Activated B cell treated with CpG ODN at 0.5 μM for 24 hours (primary cell): ENCODE measurements at regions not wholly inside any gene's neighbourhood (a gene's known extent, or its start where the extent isn't known, plus 50 kb on each side); places are given as distances from the start of the nearest gene placed in this dataset.

Source experiments
- ATAC-seq: fragments of 200-7000 bp; cut with Tn5 transposase; one replicate; pipeline ENCODE4 v1.10.0; 2021; ENCODE audit warnings: low read depth, mild to moderate bottlenecking, moderate library complexity
- CTCF ChIA-PET: fragments of 350-600 bp; sonication (Branson Sonifier 250); formaldehyde crosslinking; loops from one replicate; lab custom pipeline; 2021; ENCODE audit warnings: antibody characterized with exemption; lab: Charles Lee
- POLR2A ChIA-PET: fragments of 350-600 bp; sonication (Branson Sonifier 250); formaldehyde crosslinking; loops from one replicate; lab custom pipeline; 2021; ENCODE audit warnings: antibody characterized with exemption; lab: Charles Lee
- DNase-seq: peaks from one replicate; pipeline ENCODE4 v3.0.0; 2022
- H3K27ac Mint-ChIP-seq: one replicate; pipeline ENCODE4 v1.8.0; 2020; ENCODE audit warnings: mixed read lengths
- H3K27me3 Mint-ChIP-seq: one replicate; pipeline ENCODE4 v1.8.0; 2021; ENCODE audit warnings: mixed read lengths
- H3K36me3 Mint-ChIP-seq: one replicate; pipeline ENCODE4 v1.8.0; 2021; ENCODE audit warnings: low read depth, mixed read lengths
- H3K4me1 Mint-ChIP-seq: one replicate; pipeline ENCODE4 v1.8.0; 2021; ENCODE audit warnings: mixed read lengths
- H3K4me3 Mint-ChIP-seq: one replicate; pipeline ENCODE4 v1.8.0; 2020; ENCODE audit warnings: mild to moderate bottlenecking, mixed read lengths
- H3K9me3 Mint-ChIP-seq: one replicate; pipeline ENCODE4 v1.8.0; 2020; ENCODE audit warnings: mixed read lengths
- CTCF ChIP-seq: fragments of 200-600 bp; IDR thresholded peaks from one replicate; pipeline ENCODE4 v1.8.0; 2022; ENCODE audit warnings: antibody characterized with exemption, mild to moderate bottlenecking
- intact Hi-C: fragments of 100-400 bp; cut with micrococcal nuclease; formaldehyde crosslinking; loops from one replicate; pipeline ENCODE4 v1.15.1; 2024

- Mint-ChIP-seq H3K4me3 (no peak overlapping the region), H3K27me3 (no peaks in the 10 kb centered on the region), H3K27ac (no peak overlapping the region), H3K36me3 (no peaks in the 10 kb centered on the region), H3K4me1 (no peaks in the 10 kb centered on the region), H3K9me3 (no peaks in the 10 kb centered on the region)
- intact Hi-C loops: no loop called here
- ATAC-seq: no peak
- DNase-seq: no peak
- TF ChIP-seq CTCF: no peak
- ChIA-PET CTCF (no interaction called here), POLR2A (no interaction called here)
Measured at GRCh38 chr1:82446236-82446635, 645.5 kb downstream of the ADGRL2 start.

DNA sequence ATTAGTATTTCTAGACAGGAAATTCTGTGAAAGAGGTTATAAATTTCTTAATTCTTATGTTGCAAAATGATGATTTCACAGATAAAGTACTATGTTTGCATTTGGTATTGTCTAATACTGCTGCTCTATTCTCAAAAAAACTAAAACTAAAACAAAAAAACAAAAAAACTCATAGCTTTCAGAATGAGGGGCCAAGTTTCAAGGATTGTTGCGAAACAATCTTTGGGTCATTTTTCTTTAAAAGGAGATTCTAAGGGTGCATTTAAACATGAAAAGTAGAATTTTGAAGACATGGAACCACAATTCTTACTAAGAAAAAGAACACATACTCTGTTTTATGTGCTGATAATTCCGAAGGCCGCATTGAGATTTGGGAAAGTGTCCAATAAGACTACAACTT, 645.1 kb downstream of the ADGRL2 start:
- Mint-ChIP-seq H3K4me3 (no peak overlapping the region), H3K4me1 (no peaks in the 10 kb centered on the region), H3K36me3 (no peaks in the 10 kb centered on the region), H3K27me3 (no peaks in the 10 kb centered on the region), H3K27ac (no peak overlapping the region), H3K9me3 (no peaks in the 10 kb centered on the region)
- DNase-seq (no peak), ATAC-seq (no peak)
- POLR2A ChIA-PET: no interaction called here
- intact Hi-C loops: no loop called here
- CTCF ChIA-PET: no interaction called here
- TF ChIP-seq CTCF: no peak

- H3K4me1 Mint-ChIP-seq: no peaks in the 10 kb centered on the region
- no peak for TF ChIP-seq CTCF
- no peak for ATAC-seq
- no peaks in the 10 kb centered on the region for H3K36me3 Mint-ChIP-seq
- ChIA-PET POLR2A (no interaction called here), CTCF (no interaction called here)
- intact Hi-C loops: no loop called here
- H3K27ac Mint-ChIP-seq: no peak overlapping the region
- no peaks in the 10 kb centered on the region for H3K27me3 Mint-ChIP-seq
- no peak for DNase-seq
- no peaks in the 10 kb centered on the region for H3K9me3 Mint-ChIP-seq
- no peak overlapping the region for H3K4me3 Mint-ChIP-seq
Measured at GRCh38 chr1:82445132-82445531, 644.4 kb downstream of the ADGRL2 start.

GRCh38 chr1:82441402-82441801, 640.7 kb downstream of the ADGRL2 start:
- POLR2A ChIA-PET: no interaction called here
- intact Hi-C loops: no loop called here

DNA sequence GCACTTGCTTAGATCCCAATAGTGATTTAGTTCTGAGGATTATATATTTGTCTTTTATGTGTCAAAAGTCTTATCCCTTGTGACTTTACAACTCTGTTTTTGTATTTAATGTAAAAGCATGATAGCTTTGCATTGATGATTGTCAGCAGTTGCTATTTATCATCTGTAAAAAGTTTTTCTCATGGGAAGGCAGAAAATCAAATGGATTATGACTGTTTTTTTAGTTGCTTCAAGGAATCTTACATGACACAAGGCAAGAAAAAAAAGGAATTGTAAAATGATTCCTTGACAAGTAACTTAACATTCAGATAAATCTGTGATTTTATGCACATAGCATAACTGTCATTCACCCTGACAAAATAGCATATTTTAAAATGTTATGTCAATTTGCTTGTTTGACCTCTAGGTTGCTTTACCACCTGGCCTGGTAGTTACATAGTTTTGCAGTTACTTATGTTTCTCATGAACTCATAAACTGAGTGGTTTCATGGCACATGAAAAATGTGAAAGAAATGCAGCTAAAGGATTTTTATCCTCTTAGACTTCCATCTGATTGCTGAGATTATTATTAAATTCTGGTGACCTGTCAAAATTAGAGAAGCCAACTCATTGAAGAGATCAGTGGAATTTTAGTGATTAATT, 622.6 kb downstream of the ADGRL2 start:
- no peaks in the 10 kb centered on the region for H3K9me3 Mint-ChIP-seq
- H3K4me1 Mint-ChIP-seq: no peaks in the 10 kb centered on the region
- ATAC-seq (no peak), DNase-seq (no peak)
- ChIA-PET POLR2A (no interaction called here), CTCF (no interaction called here)
- TF ChIP-seq CTCF: no peak
- H3K27ac Mint-ChIP-seq: no peak overlapping the region
- H3K36me3 Mint-ChIP-seq: no peaks in the 10 kb centered on the region
- no peaks in the 10 kb centered on the region for H3K27me3 Mint-ChIP-seq
- intact Hi-C loops: no loop called here
- no peak overlapping the region for H3K4me3 Mint-ChIP-seq

More at GRCh38 chr1:82441402-82441801, 640.7 kb downstream of the ADGRL2 start:
- CTCF ChIA-PET: no interaction called here
- Mint-ChIP-seq H3K4me3 (no peak overlapping the region), H3K27me3 (no peaks in the 10 kb centered on the region), H3K36me3 (no peaks in the 10 kb centered on the region), H3K27ac (no peak overlapping the region), H3K9me3 (no peaks in the 10 kb centered on the region), H3K4me1 (no peaks in the 10 kb centered on the region)
- TF ChIP-seq CTCF: no peak
- no peak for ATAC-seq
- no peak for DNase-seq
